DOHH2 (cell line): ENCODE measurements at regions not wholly inside any gene's neighbourhood (a gene's known extent, or its start where the extent isn't known, plus 50 kb on each side); places are given as distances from the start of the nearest gene placed in this dataset.

Source experiments
- H3F3A ChIP-seq: fragments of 200-600 bp; sonication (generic), shearing (Covaris generic); 2 replicates; pipeline ENCODE4 v1.6.0; 2016; ENCODE audit warnings: antibody characterized with exemption, mild to moderate bottlenecking; ENCODE audit not compliant: control insufficient read depth, insufficient read depth
- H3K27ac ChIP-seq: fragments of 200-600 bp; sonication (generic); 2 replicates; pipeline ENCODE4 v1.5.1; 2014; ENCODE audit warnings: low read depth, mild to moderate bottlenecking, low read length, moderate library complexity
- H3K27me3 ChIP-seq: fragments of 200-600 bp; sonication (generic); 2 replicates; pipeline ENCODE4 v1.6.1; 2014; ENCODE audit warnings: mild to moderate bottlenecking, low read length, mixed read lengths; ENCODE audit not compliant: control insufficient read depth
- H3K36me3 ChIP-seq: fragments of 200-600 bp; sonication (generic); 2 replicates; pipeline ENCODE4 v1.6.1; 2014; ENCODE audit warnings: mild to moderate bottlenecking, low read length, moderate library complexity, mixed read lengths; ENCODE audit not compliant: control insufficient read depth
- H3K4me1 ChIP-seq: fragments of 200-600 bp; sonication (generic); 2 replicates; pipeline ENCODE4 v1.6.1; 2014; ENCODE audit warnings: mild to moderate bottlenecking, low read length, mixed read lengths; ENCODE audit not compliant: control insufficient read depth
- H3K4me2 ChIP-seq: fragments of 200-600 bp; sonication (generic); 2 replicates; pipeline ENCODE4 v1.6.0; 2014; ENCODE audit warnings: mild to moderate bottlenecking, low read length, moderate library complexity
- H3K4me3 ChIP-seq: fragments of 200-600 bp; sonication (generic); 2 replicates; pipeline ENCODE4 v1.5.1; 2014; ENCODE audit warnings: mild to moderate bottlenecking, low read length, mixed read lengths
- H3K79me2 ChIP-seq: fragments of 200-600 bp; sonication (generic); 2 replicates; pipeline ENCODE4 v1.6.1; 2014; ENCODE audit warnings: mild to moderate bottlenecking, low read length, mixed read lengths; ENCODE audit not compliant: control insufficient read depth
- H3K9me2 ChIP-seq: fragments of 200-600 bp; sonication (generic); replicated peaks from 2 replicates; pipeline ENCODE4 v1.6.1; 2014; ENCODE audit warnings: mild to moderate bottlenecking, low read length, mixed read lengths; ENCODE audit not compliant: control insufficient read depth
- H3K9me3 ChIP-seq: fragments of 200-600 bp; sonication (generic); 2 replicates; pipeline ENCODE4 v1.6.1; 2014; ENCODE audit warnings: antibody characterized with exemption, low read length, mixed read lengths; ENCODE audit not compliant: control insufficient read depth, insufficient read depth
- H4K20me1 ChIP-seq: fragments of 200-600 bp; sonication (generic); 2 replicates; pipeline ENCODE4 v1.6.0; 2014; ENCODE audit warnings: low read depth, mild to moderate bottlenecking, antibody characterized with exemption, low read length, moderate library complexity; ENCODE audit not compliant: control insufficient read depth, insufficient read depth
- EZH2phosphoT487 ChIP-seq: fragments of 200-600 bp; sonication (generic); IDR thresholded peaks from 2 replicates; pipeline ENCODE4 v1.6.1; 2017; ENCODE audit warnings: borderline replicate concordance, mild to moderate bottlenecking, antibody characterized with exemption, low read length, moderate library complexity, mixed read lengths
- TF ChIP-seq, protein P1 (sequence below): fragments of 200-600 bp; sonication (generic); IDR thresholded peaks from one replicate; pipeline ENCODE4 v1.5.1; 2014; ENCODE audit warnings: antibody characterized with exemption, mild to moderate bottlenecking, low read depth, low read length; ENCODE audit not compliant: poor library complexity, severe bottlenecking

- H3K9me2 ChIP-seq: no peaks in the 10 kb centered on the region
- no peaks in the 10 kb centered on the region for H3K27me3 ChIP-seq
- H4K20me1 ChIP-seq: no peaks in the 10 kb centered on the region
- H3F3A ChIP-seq: no peaks in the 10 kb centered on the region
- H3K79me2 ChIP-seq: no peaks in the 10 kb centered on the region
- H3K9me3 ChIP-seq: no peaks in the 10 kb centered on the region
- no peak overlapping the region for H3K4me3 ChIP-seq
- no peaks in the 10 kb centered on the region for H3K36me3 ChIP-seq
- H3K4me2 ChIP-seq: no peak overlapping the region
- no peak overlapping the region for H3K27ac ChIP-seq
- no peaks in the 10 kb centered on the region for H3K4me1 ChIP-seq
- no peak for TF ChIP-seq EZH2phosphoT487
- TF ChIP-seq, protein P1, sequence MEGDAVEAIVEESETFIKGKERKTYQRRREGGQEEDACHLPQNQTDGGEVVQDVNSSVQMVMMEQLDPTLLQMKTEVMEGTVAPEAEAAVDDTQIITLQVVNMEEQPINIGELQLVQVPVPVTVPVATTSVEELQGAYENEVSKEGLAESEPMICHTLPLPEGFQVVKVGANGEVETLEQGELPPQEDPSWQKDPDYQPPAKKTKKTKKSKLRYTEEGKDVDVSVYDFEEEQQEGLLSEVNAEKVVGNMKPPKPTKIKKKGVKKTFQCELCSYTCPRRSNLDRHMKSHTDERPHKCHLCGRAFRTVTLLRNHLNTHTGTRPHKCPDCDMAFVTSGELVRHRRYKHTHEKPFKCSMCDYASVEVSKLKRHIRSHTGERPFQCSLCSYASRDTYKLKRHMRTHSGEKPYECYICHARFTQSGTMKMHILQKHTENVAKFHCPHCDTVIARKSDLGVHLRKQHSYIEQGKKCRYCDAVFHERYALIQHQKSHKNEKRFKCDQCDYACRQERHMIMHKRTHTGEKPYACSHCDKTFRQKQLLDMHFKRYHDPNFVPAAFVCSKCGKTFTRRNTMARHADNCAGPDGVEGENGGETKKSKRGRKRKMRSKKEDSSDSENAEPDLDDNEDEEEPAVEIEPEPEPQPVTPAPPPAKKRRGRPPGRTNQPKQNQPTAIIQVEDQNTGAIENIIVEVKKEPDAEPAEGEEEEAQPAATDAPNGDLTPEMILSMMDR: no peak
Observed at GRCh38 chr12:42981379-42981778, 391.8 kb upstream of the PRICKLE1 start.

DNA sequence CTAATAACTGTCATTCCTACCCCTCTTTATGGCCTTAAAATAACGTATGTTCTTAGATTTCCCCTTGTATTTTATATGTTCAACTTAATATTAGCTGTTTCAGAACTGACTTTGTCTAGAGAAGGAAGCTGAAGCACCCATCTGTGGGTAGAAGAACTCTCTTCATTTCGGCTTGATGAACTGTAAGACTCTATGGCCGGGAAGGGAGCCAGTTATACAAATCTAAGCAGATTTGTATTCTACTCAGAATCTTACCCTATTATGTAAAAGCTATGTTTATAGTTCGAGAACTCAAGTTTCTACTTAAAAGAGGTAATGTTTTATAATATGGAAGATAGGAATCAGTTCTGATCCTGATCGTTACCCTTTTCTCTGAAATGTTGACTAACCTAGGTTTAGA lies 390.9 kb upstream of the PRICKLE1 start:
- TF ChIP-seq, protein P1: no peak
- TF ChIP-seq EZH2phosphoT487: no peak
- no peak overlapping the region for H3K4me3 ChIP-seq

GRCh38 chr12:42979746-42980145 lies 390.2 kb upstream of the PRICKLE1 start:
- no peak overlapping the region for H3K27ac ChIP-seq
- no peak for TF ChIP-seq EZH2phosphoT487
- TF ChIP-seq, protein P1: no peak
- H3K4me2 ChIP-seq: no peak overlapping the region
- H3K9me3 ChIP-seq: no peaks in the 10 kb centered on the region
- no peaks in the 10 kb centered on the region for H3F3A ChIP-seq
- no peak overlapping the region for H3K4me3 ChIP-seq
- H4K20me1 ChIP-seq: no peaks in the 10 kb centered on the region
- no peaks in the 10 kb centered on the region for H3K79me2 ChIP-seq
- H3K36me3 ChIP-seq: no peaks in the 10 kb centered on the region
- no peaks in the 10 kb centered on the region for H3K27me3 ChIP-seq
- H3K9me2 ChIP-seq: no peaks in the 10 kb centered on the region
- H3K4me1 ChIP-seq: no peaks in the 10 kb centered on the region

More for the DNA sequence above, 390.9 kb upstream of the PRICKLE1 start:
- H3K36me3 ChIP-seq: no peaks in the 10 kb centered on the region
- no peaks in the 10 kb centered on the region for H3K27me3 ChIP-seq
- no peaks in the 10 kb centered on the region for H4K20me1 ChIP-seq
- H3K9me2 ChIP-seq: no peaks in the 10 kb centered on the region
- H3K4me1 ChIP-seq: no peaks in the 10 kb centered on the region
- H3K27ac ChIP-seq: no peak overlapping the region
- no peak overlapping the region for H3K4me2 ChIP-seq
- H3K79me2 ChIP-seq: no peaks in the 10 kb centered on the region
- H3F3A ChIP-seq: no peaks in the 10 kb centered on the region
- no peaks in the 10 kb centered on the region for H3K9me3 ChIP-seq

DNA sequence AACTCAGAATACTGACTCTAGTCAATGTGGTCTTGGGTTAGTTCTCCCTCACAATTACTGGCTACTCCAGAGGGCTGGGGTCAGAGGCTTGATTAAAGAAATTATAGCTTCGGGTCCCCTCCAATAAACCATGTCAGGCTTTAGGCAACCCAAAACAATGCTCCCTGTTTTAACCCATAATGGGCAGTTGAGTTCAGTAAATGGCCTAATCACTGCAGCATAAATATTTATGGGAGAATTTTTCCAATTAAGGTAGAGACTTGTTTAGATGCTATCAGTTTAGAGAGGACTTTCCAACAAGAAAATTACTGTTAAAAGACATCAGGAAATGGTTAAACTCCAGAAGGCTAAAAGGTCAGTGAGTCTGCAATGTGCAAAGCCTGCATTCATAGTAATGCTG lies 389.2 kb upstream of the PRICKLE1 start:
- Histone ChIP-seq H3K27ac (no peak overlapping the region), H3K4me1 (no peaks in the 10 kb centered on the region), H3F3A (no peaks in the 10 kb centered on the region), H3K36me3 (no peaks in the 10 kb centered on the region), H3K9me2 (no peaks in the 10 kb centered on the region), H3K4me3 (no peak overlapping the region), H3K9me3 (no peaks in the 10 kb centered on the region), H3K4me2 (no peak overlapping the region), H3K79me2 (no peaks in the 10 kb centered on the region), H3K27me3 (no peaks in the 10 kb centered on the region), H4K20me1 (no peaks in the 10 kb centered on the region)
- TF ChIP-seq EZH2phosphoT487: no peak
- TF ChIP-seq, protein P1: no peak
